K562 (cell line): ENCODE measurements at regions not wholly inside any gene's neighbourhood (a gene's known extent, or its start where the extent isn't known, plus 50 kb on each side); places are given as distances from the start of the nearest gene placed in this dataset.

Experiments
- ATAC-seq: fragments of 200-7000 bp; cut with Tn5 transposase; 3 replicates; pipeline ENCODE4 v1.9.1; 2020; ENCODE audit warnings: moderate library complexity
- BruUV-seq: library from RNA; stranded (reverse); fragments of 400-500 nt; replicated peaks from 2 replicates; lab custom pipeline; 2021; lab: Mats Ljungman, UMichigan
- CTCF ChIA-PET: fragments of 300-600 bp; formaldehyde crosslinking; extraction: SDS; loops from one replicate; lab custom pipeline; 2021; ENCODE audit warnings: low intra/inter-chr PET ratio; lab: Yijun Ruan, JAX
- POLR2A ChIA-PET: fragments of 300-600, 350-650 bp; sonication (Branson Sonifier 250); formaldehyde crosslinking; extraction: SDS; loops from one replicate; lab custom pipeline; 2021; ENCODE audit warnings: antibody characterized with exemption, inconsistent platforms; lab: Yijun Ruan, JAX
- DNase-seq, 4 experiments: peaks; one replicate each; pipeline versions ENCODE4 v3.0.0 to v3.0.0-alpha.2; 2011 to 2018; ENCODE audit warnings: low spot score in 3 of 4, mixed read lengths in 3 of 4; ENCODE audit errors: extremely low read depth in 1 of 4
- FAIRE-seq: peaks from 2 replicates; lab custom pipeline; 2011; peaks lifted over from hg19 to GRCh38; lab: Jason Lieb, UNC
- H2AFZ ChIP-seq: 2 replicates; pipeline ENCODE4 v1.6.0; 2011; ENCODE audit warnings: low read depth, low read length, control low read depth, inconsistent platforms
- H3K27ac ChIP-seq: fragments of 200-600 bp; 3 replicates; pipeline ENCODE4 v1.8.0; 2011; ENCODE audit warnings: low read depth, mild to moderate bottlenecking, control low read depth, inconsistent platforms, low read length, moderate library complexity, mixed read lengths; ENCODE audit errors: extremely low read depth
- H3K27me3 ChIP-seq, 2 experiments: fragments of 300-600 bp in 1 of 2; 2 replicates in 1 of 2; 3 replicates in 1 of 2; pipeline versions ENCODE4 v1.6.0 to v1.8.0; 2011; ENCODE audit warnings: inconsistent platforms in 2 of 2, low read length in 2 of 2, mild to moderate bottlenecking in 1 of 2, mixed read lengths in 1 of 2, moderate library complexity in 1 of 2; ENCODE audit not compliant: control insufficient read depth in 2 of 2, insufficient read depth in 2 of 2
- H3K36me3 ChIP-seq: fragments of 300-600 bp; 3 replicates; pipeline ENCODE4 v1.8.0; 2011; ENCODE audit warnings: mild to moderate bottlenecking, low read length, inconsistent platforms; ENCODE audit not compliant: control insufficient read depth, insufficient read depth
- H3K4me1 ChIP-seq, 2 experiments: fragments of 200-600 bp in 1 of 2; replicated peaks in 1 of 2; 2 replicates in 1 of 2; 3 replicates in 1 of 2; pipeline versions ENCODE4 v1.5.1 to v1.8.0; 2011; ENCODE audit warnings: inconsistent platforms in 2 of 2, low read length in 2 of 2, mild to moderate bottlenecking in 1 of 2, mixed read lengths in 1 of 2, moderate library complexity in 1 of 2; ENCODE audit not compliant: control insufficient read depth in 2 of 2, insufficient read depth in 2 of 2
- H3K4me2 ChIP-seq: 2 replicates; pipeline ENCODE4 v1.6.1; 2011; ENCODE audit warnings: low read length, control low read depth, inconsistent platforms, mixed read lengths; ENCODE audit not compliant: insufficient read depth
- H3K4me3 ChIP-seq: fragments of 200-600 bp; sonication (generic), shearing (Covaris generic); 2 replicates; pipeline ENCODE4 v1.5.1; 2016; ENCODE audit warnings: control low read depth, inconsistent platforms
- H3K79me2 ChIP-seq: fragments of 200-600 bp; 3 replicates; pipeline ENCODE4 v1.8.0; 2011; ENCODE audit warnings: low read length, inconsistent platforms; ENCODE audit not compliant: control insufficient read depth, insufficient read depth
- H3K9ac ChIP-seq, 2 experiments: 2 replicates each; pipeline versions ENCODE4 v1.6.0 to v1.6.1; 2011; ENCODE audit warnings: low read depth in 2 of 2, low read length in 2 of 2, control low read depth in 1 of 2, inconsistent platforms in 1 of 2, mild to moderate bottlenecking in 1 of 2, mixed read lengths in 1 of 2; ENCODE audit not compliant: insufficient read depth in 1 of 2
- H3K9me1 ChIP-seq: one replicate; pipeline ENCODE4 v1.6.0; 2011; ENCODE audit warnings: inconsistent platforms, mild to moderate bottlenecking, low read length, moderate library complexity; ENCODE audit not compliant: control insufficient read depth, insufficient read depth
- H3K9me3 ChIP-seq: replicated peaks from 2 replicates; pipeline ENCODE4 v1.5.1; 2011; ENCODE audit warnings: low read depth, low read length, inconsistent platforms; ENCODE audit not compliant: control insufficient read depth, insufficient read depth
- H4K20me1 ChIP-seq: replicated peaks from 2 replicates; pipeline ENCODE4 v1.6.1; 2011; ENCODE audit warnings: low read length, inconsistent platforms, mixed read lengths; ENCODE audit not compliant: control insufficient read depth, insufficient read depth
- ATF4 ChIP-seq: fragments of 450-650 bp; formaldehyde crosslinking; IDR thresholded peaks from 2 replicates; pipeline ENCODE4 v1.4.0; 2022; ENCODE audit warnings: mild to moderate bottlenecking, moderate library complexity
- C11orf30 ChIP-seq: fragments of 450-650 bp; IDR thresholded peaks from 2 replicates; pipeline ENCODE4 v1.6.1; 2016; ENCODE audit warnings: low read depth, mild to moderate bottlenecking
- CGGBP1 ChIP-seq: fragments of 250-450 bp; sonication (Bioruptor Pico); IDR thresholded peaks from 2 replicates; pipeline ENCODE4 v1.9.0; 2021; ENCODE audit warnings: mild to moderate bottlenecking
- CREB1 ChIP-seq, 2 experiments: sonication (generic) in 1 of 2; formaldehyde crosslinking in 1 of 2; IDR thresholded peaks; 2 replicates each; pipeline versions ENCODE4 v1.6.1 to v1.8.0; 2012 to 2022; ENCODE audit warnings: inconsistent platforms in 1 of 2, mild to moderate bottlenecking in 1 of 2, missing genetic modification reagents in 1 of 2, moderate library complexity in 1 of 2
- DMBX1 ChIP-seq: fragments of 250-450 bp; sonication (Bioruptor Pico); IDR thresholded peaks from 2 replicates; pipeline ENCODE4 v1.8.0; 2022; ENCODE audit warnings: inconsistent platforms, mild to moderate bottlenecking, moderate library complexity, borderline replicate concordance
- DPF2 ChIP-seq: fragments of 450-650 bp; IDR thresholded peaks from 2 replicates; pipeline ENCODE4 v1.6.1; 2016
- KDM1A ChIP-seq, 2 experiments: fragments of 450-650 bp; IDR thresholded peaks; 2 replicates each; pipeline ENCODE4 v1.6.1; 2016; ENCODE audit warnings: mild to moderate bottlenecking in 2 of 2
- MBD2 ChIP-seq: sonication (generic); IDR thresholded peaks from 2 replicates; pipeline ENCODE4 v1.6.1; 2016; ENCODE audit warnings: low read depth, borderline replicate concordance
- PPARD ChIP-seq: fragments of 250-450 bp; sonication (Bioruptor Pico); IDR thresholded peaks from 2 replicates; pipeline ENCODE4 v1.8.0; 2022; ENCODE audit warnings: inconsistent platforms, mild to moderate bottlenecking, moderate library complexity
- PTBP1 ChIP-seq: fragments of 200-400 bp; formaldehyde crosslinking; IDR thresholded peaks from 2 replicates; pipeline ENCODE4 v1.6.1; 2017; ENCODE audit warnings: low read depth, low read length
- SAFB2 ChIP-seq: fragments of 200-400 bp; formaldehyde crosslinking; IDR thresholded peaks from 2 replicates; pipeline ENCODE4 v1.6.1; 2018; ENCODE audit warnings: borderline replicate concordance, low read length, low read depth, moderate library complexity; ENCODE audit not compliant: severe bottlenecking
- TSC22D4 ChIP-seq: fragments of 450-650 bp; IDR thresholded peaks from 2 replicates; pipeline ENCODE4 v1.6.1; 2016; ENCODE audit warnings: missing genetic modification characterization, missing biosample characterization, control low read depth
- ZNF175 ChIP-seq: fragments of 200-800 bp; sonication (Bioruptor generic); IDR thresholded peaks from 2 replicates; pipeline ENCODE4 v1.6.1; 2016; ENCODE audit warnings: low read depth, mild to moderate bottlenecking, missing genetic modification characterization, missing compliant biosample characterization
- WGBS: fragments of 100-300 bp; shearing (Covaris generic); methylation state at CpG from one replicate; pipeline ENCODE4 v1.1.6; 2016; ENCODE audit warnings: low coverage, mixed read lengths; ENCODE audit not compliant: insufficient coverage; ENCODE audit errors: missing lambda C conversion rate; 5-methylcytosine and 5-hydroxymethylcytosine counted together
- in situ Hi-C: fragments of 300-500 bp; cut with MboI; formaldehyde crosslinking; loops from 4 replicates; pipeline ENCODE4 v1.15.0; 2018; ENCODE audit warnings: inconsistent platforms, mixed read lengths
- intact Hi-C: fragments of 100-400 bp; cut with micrococcal nuclease; formaldehyde crosslinking; loops from 2 replicates; pipeline ENCODE4 v1.14.2; 2022
- TF ChIP-seq, protein P1 (sequence below): fragments of 450-650 bp; IDR thresholded peaks from 2 replicates; pipeline ENCODE4 v1.6.1; 2016
- TF ChIP-seq, protein P2 (sequence below): fragments of 150-350 bp; IDR thresholded peaks from 2 replicates; pipeline ENCODE4 v1.6.1; 2014; ENCODE audit warnings: low read depth, mild to moderate bottlenecking, low read length, borderline replicate concordance

- no peak for TF ChIP-seq SAFB2
- TF ChIP-seq DPF2: no peak
- no peak for TF ChIP-seq C11orf30
These were observed 56.7 kb upstream of the ACTBL2 start (continued) for GRCh38 chr5:57539281-57539701.

GRCh38 chr5:57538341-57538955 is 55.8 kb upstream of the ACTBL2 start:
- no peak for ATAC-seq
- Histone ChIP-seq H4K20me1 (no peaks in the 10 kb centered on the region), H3K27me3 (no peaks in the 10 kb centered on the region), H3K9me1 (no peaks in the 10 kb centered on the region), H3K27ac (no peak overlapping the region), H3K36me3 (no peaks in the 10 kb centered on the region), H3K4me1 (no peaks in the 10 kb centered on the region), H2AFZ (no peak overlapping the region), H3K79me2 (no peaks in the 10 kb centered on the region), H3K9me3 (no peaks in the 10 kb centered on the region), H3K9ac (no peak overlapping the region), H3K4me2 (no peak overlapping the region), H3K4me3 (no peak overlapping the region)
- DNase-seq: no peak
- WGBS: 0% methylated on average over 7 of the region's 7 CpGs
- FAIRE-seq: no peak
- intact Hi-C loops: no loop called here
- POLR2A ChIA-PET: interaction anchor here (0.7 kb wide), 1 partner anchor 538 kb away, joined by 3 read pairs; no protein-coding TSS in a partner anchor
- no TSS peak for BruUV-seq
- in situ Hi-C loops: no loop called here
- CTCF ChIA-PET: interaction anchor here (0.6 kb wide), 1 partner anchor 1801 kb away, joined by 3 read pairs; no protein-coding TSS in a partner anchor
- no peak for TF ChIP-seq CREB1 (IDR thresholded peaks at IDR 0.05)
- no peak for TF ChIP-seq CREB1 (CRISPR knock-in tag; IDR thresholded peaks at IDR 0.05)
- TF ChIP-seq, protein P1, sequence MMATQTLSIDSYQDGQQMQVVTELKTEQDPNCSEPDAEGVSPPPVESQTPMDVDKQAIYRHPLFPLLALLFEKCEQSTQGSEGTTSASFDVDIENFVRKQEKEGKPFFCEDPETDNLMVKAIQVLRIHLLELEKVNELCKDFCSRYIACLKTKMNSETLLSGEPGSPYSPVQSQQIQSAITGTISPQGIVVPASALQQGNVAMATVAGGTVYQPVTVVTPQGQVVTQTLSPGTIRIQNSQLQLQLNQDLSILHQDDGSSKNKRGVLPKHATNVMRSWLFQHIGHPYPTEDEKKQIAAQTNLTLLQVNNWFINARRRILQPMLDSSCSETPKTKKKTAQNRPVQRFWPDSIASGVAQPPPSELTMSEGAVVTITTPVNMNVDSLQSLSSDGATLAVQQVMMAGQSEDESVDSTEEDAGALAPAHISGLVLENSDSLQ: no peak
- no peak for TF ChIP-seq MBD2
- no peak for TF ChIP-seq CGGBP1 (CRISPR knock-in tag)
- no peak for TF ChIP-seq KDM1A (IDR thresholded peaks at IDR 0.05)
- no peak for TF ChIP-seq PPARD (CRISPR knock-in tag)
- TF ChIP-seq TSC22D4 (tag): no peak
- no peak for TF ChIP-seq PTBP1
- TF ChIP-seq, protein P2, sequence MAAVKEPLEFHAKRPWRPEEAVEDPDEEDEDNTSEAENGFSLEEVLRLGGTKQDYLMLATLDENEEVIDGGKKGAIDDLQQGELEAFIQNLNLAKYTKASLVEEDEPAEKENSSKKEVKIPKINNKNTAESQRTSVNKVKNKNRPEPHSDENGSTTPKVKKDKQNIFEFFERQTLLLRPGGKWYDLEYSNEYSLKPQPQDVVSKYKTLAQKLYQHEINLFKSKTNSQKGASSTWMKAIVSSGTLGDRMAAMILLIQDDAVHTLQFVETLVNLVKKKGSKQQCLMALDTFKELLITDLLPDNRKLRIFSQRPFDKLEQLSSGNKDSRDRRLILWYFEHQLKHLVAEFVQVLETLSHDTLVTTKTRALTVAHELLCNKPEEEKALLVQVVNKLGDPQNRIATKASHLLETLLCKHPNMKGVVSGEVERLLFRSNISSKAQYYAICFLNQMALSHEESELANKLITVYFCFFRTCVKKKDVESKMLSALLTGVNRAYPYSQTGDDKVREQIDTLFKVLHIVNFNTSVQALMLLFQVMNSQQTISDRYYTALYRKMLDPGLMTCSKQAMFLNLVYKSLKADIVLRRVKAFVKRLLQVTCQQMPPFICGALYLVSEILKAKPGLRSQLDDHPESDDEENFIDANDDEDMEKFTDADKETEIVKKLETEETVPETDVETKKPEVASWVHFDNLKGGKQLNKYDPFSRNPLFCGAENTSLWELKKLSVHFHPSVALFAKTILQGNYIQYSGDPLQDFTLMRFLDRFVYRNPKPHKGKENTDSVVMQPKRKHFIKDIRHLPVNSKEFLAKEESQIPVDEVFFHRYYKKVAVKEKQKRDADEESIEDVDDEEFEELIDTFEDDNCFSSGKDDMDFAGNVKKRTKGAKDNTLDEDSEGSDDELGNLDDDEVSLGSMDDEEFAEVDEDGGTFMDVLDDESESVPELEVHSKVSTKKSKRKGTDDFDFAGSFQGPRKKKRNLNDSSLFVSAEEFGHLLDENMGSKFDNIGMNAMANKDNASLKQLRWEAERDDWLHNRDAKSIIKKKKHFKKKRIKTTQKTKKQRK: no peak
- TF ChIP-seq ATF4: no peak
- TF ChIP-seq ZNF175: no peak
- TF ChIP-seq DMBX1 (CRISPR knock-in tag): no peak
